ENCODE measurements at regions not wholly inside any gene's neighbourhood (a gene's known extent, or its start where the extent isn't known, plus 50 kb on each side); places are given as distances from the start of the nearest gene placed in this dataset.

GRCh38 chr10:130713135-130713534, 576.9 kb downstream of the GLRX3 start:
- H3K9ac ChIP-seq (ENCODE audit: low read length), result no peak overlapping the region
- H3K27me3 ChIP-seq (ENCODE audit: insufficient read depth, low read length), result no peaks in the 10 kb centered on the region
- no peaks in the 10 kb centered on the region for H3K36me3 ChIP-seq (ENCODE audit: insufficient read depth, low read length)
- H3K79me2 ChIP-seq (ENCODE audit: insufficient read depth, low read length), result no peaks in the 10 kb centered on the region
- H3K4me2 ChIP-seq (ENCODE audit: low read length), result no peak overlapping the region
- TF ChIP-seq EZH2 (IDR thresholded peaks at IDR 0.05; ENCODE audit: borderline replicate concordance, low read length), result no peak
- TF ChIP-seq CTCF (IDR thresholded peaks at IDR 0.05; ENCODE audit: low read length), result no peak
- no peaks in the 10 kb centered on the region for H3K9me3 ChIP-seq (ENCODE audit: low read length)
- H4K20me1 ChIP-seq (ENCODE audit: insufficient read depth, low read length), result no peaks in the 10 kb centered on the region
- H3K27ac ChIP-seq (ENCODE audit: low read depth, low read length, poor library complexity, severe bottlenecking), result no peak overlapping the region
- no peaks in the 10 kb centered on the region for H3F3A ChIP-seq (ENCODE audit: insufficient read depth, low read length)
- H2AFZ ChIP-seq (ENCODE audit: low read length), result no peak overlapping the region
- H3K4me1 ChIP-seq (ENCODE audit: insufficient read depth, low read length, severe bottlenecking), result no peaks in the 10 kb centered on the region
- H3K9me2 ChIP-seq (ENCODE audit: low read depth, low read length), result no peaks in the 10 kb centered on the region
- no peak overlapping the region for H3K4me3 ChIP-seq (ENCODE audit: low read depth, low read length, poor library complexity, severe bottlenecking)

GRCh38 chr10:130713731-130714130, 577.5 kb downstream of the GLRX3 start:
- Histone ChIP-seq H3K79me2 (ENCODE audit: insufficient read depth, low read length) (no peaks in the 10 kb centered on the region), H3K27me3 (ENCODE audit: insufficient read depth, low read length) (no peaks in the 10 kb centered on the region), H3K4me2 (ENCODE audit: low read length) (no peak overlapping the region), H3K4me3 (ENCODE audit: low read depth, low read length, poor library complexity, severe bottlenecking) (no peak overlapping the region), H2AFZ (ENCODE audit: low read length) (no peak overlapping the region), H4K20me1 (ENCODE audit: insufficient read depth, low read length) (no peaks in the 10 kb centered on the region), H3K9me2 (ENCODE audit: low read depth, low read length) (no peaks in the 10 kb centered on the region), H3K27ac (ENCODE audit: low read depth, low read length, poor library complexity, severe bottlenecking) (no peak overlapping the region), H3K4me1 (ENCODE audit: insufficient read depth, low read length, severe bottlenecking) (no peaks in the 10 kb centered on the region), H3F3A (ENCODE audit: insufficient read depth, low read length) (no peaks in the 10 kb centered on the region), H3K9ac (ENCODE audit: low read length) (no peak overlapping the region), H3K9me3 (ENCODE audit: low read length) (no peaks in the 10 kb centered on the region), H3K36me3 (ENCODE audit: insufficient read depth, low read length) (no peaks in the 10 kb centered on the region)
- TF ChIP-seq CTCF (IDR thresholded peaks at IDR 0.05; ENCODE audit: low read length), result no peak

GRCh38 chr10:130714742-130715467, 578.7 kb downstream of the GLRX3 start:
- H3K4me2 ChIP-seq (ENCODE audit: low read length), result no peak overlapping the region
- no peak for TF ChIP-seq EZH2 (IDR thresholded peaks at IDR 0.05; ENCODE audit: borderline replicate concordance, low read length)
- TF ChIP-seq CTCF (IDR thresholded peaks at IDR 0.05; ENCODE audit: low read length), result no peak

More at GRCh38 chr10:130714742-130715467, 578.7 kb downstream of the GLRX3 start:
- Histone ChIP-seq H3K9ac (ENCODE audit: low read length) (no peak overlapping the region), H3K27ac (ENCODE audit: low read depth, low read length, poor library complexity, severe bottlenecking) (no peak overlapping the region), H3K9me2 (ENCODE audit: low read depth, low read length) (no peaks in the 10 kb centered on the region), H3K4me3 (ENCODE audit: low read depth, low read length, poor library complexity, severe bottlenecking) (no peak overlapping the region), H2AFZ (ENCODE audit: low read length) (no peak overlapping the region), H3K4me1 (ENCODE audit: insufficient read depth, low read length, severe bottlenecking) (no peaks in the 10 kb centered on the region), H3K27me3 (ENCODE audit: insufficient read depth, low read length) (no peaks in the 10 kb centered on the region), H3K79me2 (ENCODE audit: insufficient read depth, low read length) (no peaks in the 10 kb centered on the region), H3F3A (ENCODE audit: insufficient read depth, low read length) (no peaks in the 10 kb centered on the region), H3K9me3 (ENCODE audit: low read length) (no peaks in the 10 kb centered on the region), H4K20me1 (ENCODE audit: insufficient read depth, low read length) (no peaks in the 10 kb centered on the region), H3K36me3 (ENCODE audit: insufficient read depth, low read length) (no peaks in the 10 kb centered on the region)
